ENCODE measurements at regions not wholly inside any gene's neighbourhood (a gene's known extent, or its start where the extent isn't known, plus 50 kb on each side); places are given as distances from the start of the nearest gene placed in this dataset.

DNA sequence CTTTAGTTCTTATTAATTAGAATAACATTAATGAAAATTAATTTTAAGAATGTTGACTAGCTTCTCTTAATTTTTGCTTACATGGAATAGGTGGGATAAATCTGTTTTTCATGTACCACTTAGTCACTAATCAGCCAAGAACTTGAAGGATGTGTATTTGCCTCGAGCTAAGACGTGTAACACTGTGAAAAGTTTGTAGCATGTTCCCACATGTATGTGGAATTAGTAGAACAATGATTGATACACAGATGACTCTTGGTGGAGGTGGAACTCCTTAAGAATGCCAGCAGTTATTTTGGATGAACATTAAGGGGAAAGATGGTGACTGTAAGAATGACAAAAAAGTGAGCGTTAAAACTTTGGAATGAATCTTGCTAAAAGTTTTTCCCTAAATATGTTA lies 435.7 kb upstream of the MDGA2 start:
- Histone ChIP-seq H3K9me2 (ENCODE audit: insufficient read depth) (no peaks in the 10 kb centered on the region), H3K4me2 (no peak overlapping the region), H3K79me2 (ENCODE audit: low read depth) (no peaks in the 10 kb centered on the region), H2AFZ (no peak overlapping the region), H3K9me3 (ENCODE audit: insufficient read depth, low read depth) (no peaks in the 10 kb centered on the region), H3K27ac (no peak overlapping the region), H3K27me3 (ENCODE audit: insufficient read depth, low read depth) (no peaks in the 10 kb centered on the region), H4K20me1 (ENCODE audit: insufficient read depth) (no peaks in the 10 kb centered on the region), H3K36me3 (ENCODE audit: low read depth) (no peaks in the 10 kb centered on the region), H3K4me3 (no peak overlapping the region), H3K4me1 (replicated peaks; ENCODE audit: insufficient read depth) (no peaks in the 10 kb centered on the region), H3F3A (ENCODE audit: insufficient read depth, low read depth) (no peaks in the 10 kb centered on the region)
- intact Hi-C loops (cut with micrococcal nuclease; ENCODE audit: unreplicated experiment), result no loop called here
- no TSS peak for BruUV-seq (replicated peaks)
- CTCF ChIA-PET, result no interaction called here
- no peak for TF ChIP-seq EZH2 (IDR thresholded peaks at IDR 0.05; ENCODE audit: low read depth)
- TF ChIP-seq, protein P1, sequence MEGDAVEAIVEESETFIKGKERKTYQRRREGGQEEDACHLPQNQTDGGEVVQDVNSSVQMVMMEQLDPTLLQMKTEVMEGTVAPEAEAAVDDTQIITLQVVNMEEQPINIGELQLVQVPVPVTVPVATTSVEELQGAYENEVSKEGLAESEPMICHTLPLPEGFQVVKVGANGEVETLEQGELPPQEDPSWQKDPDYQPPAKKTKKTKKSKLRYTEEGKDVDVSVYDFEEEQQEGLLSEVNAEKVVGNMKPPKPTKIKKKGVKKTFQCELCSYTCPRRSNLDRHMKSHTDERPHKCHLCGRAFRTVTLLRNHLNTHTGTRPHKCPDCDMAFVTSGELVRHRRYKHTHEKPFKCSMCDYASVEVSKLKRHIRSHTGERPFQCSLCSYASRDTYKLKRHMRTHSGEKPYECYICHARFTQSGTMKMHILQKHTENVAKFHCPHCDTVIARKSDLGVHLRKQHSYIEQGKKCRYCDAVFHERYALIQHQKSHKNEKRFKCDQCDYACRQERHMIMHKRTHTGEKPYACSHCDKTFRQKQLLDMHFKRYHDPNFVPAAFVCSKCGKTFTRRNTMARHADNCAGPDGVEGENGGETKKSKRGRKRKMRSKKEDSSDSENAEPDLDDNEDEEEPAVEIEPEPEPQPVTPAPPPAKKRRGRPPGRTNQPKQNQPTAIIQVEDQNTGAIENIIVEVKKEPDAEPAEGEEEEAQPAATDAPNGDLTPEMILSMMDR (conservative IDR thresholded peaks at IDR 0.05), result no peak
- POLR2A ChIA-PET (ENCODE audit: unreplicated experiment), result no interaction called here
- DNase-seq, result no peak

DNA sequence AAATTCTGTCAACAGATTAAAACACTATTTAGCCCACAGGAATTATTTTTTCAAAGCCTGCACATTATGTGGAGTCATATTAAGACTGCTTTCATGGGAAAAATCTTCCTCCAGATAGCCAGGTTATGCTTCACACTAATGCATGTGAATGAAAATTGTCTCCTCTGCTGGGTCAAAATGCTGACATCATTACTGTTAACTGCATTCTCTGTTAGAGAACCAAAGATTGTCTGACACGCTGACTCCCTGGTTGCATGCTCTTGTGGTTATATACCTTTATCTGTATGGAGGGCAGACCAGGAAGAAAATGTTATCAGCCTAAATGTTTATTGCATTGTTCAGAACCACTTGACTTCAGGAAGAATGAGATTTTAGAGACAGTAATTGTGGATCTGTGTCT lies 432.2 kb upstream of the MDGA2 start:
- TF ChIP-seq, protein P1 (conservative IDR thresholded peaks at IDR 0.05), result no peak
- no peak for TF ChIP-seq EZH2 (IDR thresholded peaks at IDR 0.05; ENCODE audit: low read depth)
- no TSS peak for BruUV-seq (replicated peaks)
- no peaks in the 10 kb centered on the region for H3K9me3 ChIP-seq (ENCODE audit: insufficient read depth, low read depth)
- no peak overlapping the region for H2AFZ ChIP-seq
- no peaks in the 10 kb centered on the region for H3F3A ChIP-seq (ENCODE audit: insufficient read depth, low read depth)
- H3K4me3 ChIP-seq, result no peak overlapping the region
- ChIA-PET CTCF (no interaction called here), POLR2A (ENCODE audit: unreplicated experiment) (no interaction called here)
- no peak for DNase-seq
- no peaks in the 10 kb centered on the region for H3K4me1 ChIP-seq (replicated peaks; ENCODE audit: insufficient read depth)
- no peak overlapping the region for H3K4me2 ChIP-seq
- no peaks in the 10 kb centered on the region for H4K20me1 ChIP-seq (ENCODE audit: insufficient read depth)
- H3K27ac ChIP-seq, result no peak overlapping the region
- intact Hi-C loops (cut with micrococcal nuclease; ENCODE audit: unreplicated experiment), result no loop called here
- no peaks in the 10 kb centered on the region for H3K79me2 ChIP-seq (ENCODE audit: low read depth)
- no peaks in the 10 kb centered on the region; the same call in 1 of the 2 replicates for H3K9me2 ChIP-seq (ENCODE audit: insufficient read depth)
- H3K36me3 ChIP-seq (ENCODE audit: low read depth), result no peaks in the 10 kb centered on the region
- H3K27me3 ChIP-seq (ENCODE audit: insufficient read depth, low read depth), result no peaks in the 10 kb centered on the region

DNA sequence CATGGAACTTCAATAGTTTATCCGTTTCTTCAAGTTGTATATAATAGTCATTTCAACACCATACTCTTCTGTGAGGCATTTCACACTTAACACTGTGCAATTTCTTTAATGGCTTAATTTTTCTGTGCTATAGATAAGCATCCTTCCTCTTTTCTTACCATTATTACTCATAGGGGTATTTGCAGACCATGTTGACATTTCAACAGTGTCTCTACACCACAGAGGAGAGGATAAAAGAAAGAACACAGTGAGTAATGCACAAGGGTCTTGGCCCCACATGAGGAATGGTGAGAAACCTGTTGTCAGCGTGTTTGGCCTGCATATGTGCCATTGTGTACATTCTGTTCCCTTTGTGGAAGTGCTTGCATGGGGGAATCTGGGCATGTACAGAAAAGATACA lies 421.5 kb upstream of the MDGA2 start:
- no peaks in the 10 kb centered on the region for H3K36me3 ChIP-seq (ENCODE audit: low read depth)
- H3K9me2 ChIP-seq (ENCODE audit: insufficient read depth), result no peaks in the 10 kb centered on the region
- DNase-seq, result no peak
- no peaks in the 10 kb centered on the region for H3F3A ChIP-seq (ENCODE audit: insufficient read depth, low read depth)
- no peak overlapping the region for H2AFZ ChIP-seq
- no peak for TF ChIP-seq EZH2 (IDR thresholded peaks at IDR 0.05; ENCODE audit: low read depth)
- TF ChIP-seq, protein P1 (conservative IDR thresholded peaks at IDR 0.05), result no peak
- ChIA-PET POLR2A (ENCODE audit: unreplicated experiment) (no interaction called here), CTCF (no interaction called here)
- no peak overlapping the region for H3K27ac ChIP-seq
- BruUV-seq (replicated peaks), result no TSS peak
- no peaks in the 10 kb centered on the region for H3K4me1 ChIP-seq (replicated peaks; ENCODE audit: insufficient read depth)
- no peaks in the 10 kb centered on the region for H3K79me2 ChIP-seq (ENCODE audit: low read depth)
- H3K4me3 ChIP-seq, result no peak overlapping the region
- H4K20me1 ChIP-seq (ENCODE audit: insufficient read depth), result no peaks in the 10 kb centered on the region
- H3K9me3 ChIP-seq (ENCODE audit: insufficient read depth, low read depth), result no peaks in the 10 kb centered on the region
- H3K4me2 ChIP-seq, result no peak overlapping the region
- no peaks in the 10 kb centered on the region for H3K27me3 ChIP-seq (ENCODE audit: insufficient read depth, low read depth)
- intact Hi-C loops (cut with micrococcal nuclease; ENCODE audit: unreplicated experiment), result no loop called here

All from PC-9 (cell line).